CD4-positive, alpha-beta memory T cell (primary cell): ENCODE measurements at regions not wholly inside any gene's neighbourhood (a gene's known extent, or its start where the extent isn't known, plus 50 kb on each side); places are given as distances from the start of the nearest gene placed in this dataset.

ENCODE experiments used
- CTCF ChIA-PET: fragments of 350-600 bp; sonication (Branson Sonifier 250); formaldehyde crosslinking; loops from one replicate; lab custom pipeline; 2021; ENCODE audit warnings: inconsistent platforms; ENCODE audit not compliant: partially characterized antibody; lab: Charles Lee
- POLR2A ChIA-PET: fragments of 350-600 bp; sonication (Branson Sonifier 250); formaldehyde crosslinking; loops from one replicate; lab custom pipeline; 2021; ENCODE audit not compliant: partially characterized antibody; lab: Charles Lee
- DNase-seq, 5 donors: peaks; one replicate each; pipeline versions ENCODE4 v3.0.0 to v3.0.0-alpha.2; 2020 to 2022; ENCODE audit warnings: mixed read lengths in 1 of 5
- H3K27ac ChIP-seq: one replicate; pipeline ENCODE4 v1.7.0; 2013; ENCODE audit warnings: low read depth, low read length
- H3K27me3 ChIP-seq: 2 replicates; pipeline ENCODE4 v1.7.0; 2013; ENCODE audit warnings: mild to moderate bottlenecking, low read length, moderate library complexity; ENCODE audit not compliant: insufficient read depth
- H3K36me3 ChIP-seq: 2 replicates; pipeline ENCODE4 v1.7.0; 2013; ENCODE audit warnings: mild to moderate bottlenecking, low read length, moderate library complexity; ENCODE audit not compliant: insufficient read depth
- H3K4me1 ChIP-seq: 2 replicates; pipeline ENCODE4 v1.7.0; 2013; ENCODE audit warnings: mild to moderate bottlenecking, low read length, moderate library complexity; ENCODE audit not compliant: insufficient read depth
- H3K4me3 ChIP-seq, 2 donors: one replicate each; pipeline ENCODE4 v1.7.0; 2013; ENCODE audit warnings: low read length in 2 of 2, mild to moderate bottlenecking in 1 of 2
- H3K9me3 ChIP-seq, 2 donors: one replicate each; pipeline ENCODE4 v1.7.0; 2013; ENCODE audit warnings: low read length in 2 of 2, control low read depth in 1 of 2; ENCODE audit not compliant: control insufficient read depth in 1 of 2
- H3K27ac Mint-ChIP-seq, 7 donors: one replicate each; pipeline ENCODE4 v1.8.0; 2020 to 2021; ENCODE audit warnings: mixed read lengths in 7 of 7, mild to moderate bottlenecking in 6 of 7, inconsistent platforms in 3 of 7, moderate library complexity in 3 of 7
- H3K27me3 Mint-ChIP-seq, 2 donors: one replicate each; pipeline ENCODE4 v1.8.0; 2020 to 2021; ENCODE audit warnings: mixed read lengths in 2 of 2
- H3K36me3 Mint-ChIP-seq, 2 donors: one replicate each; pipeline ENCODE4 v1.8.0; 2020 to 2021; ENCODE audit warnings: mixed read lengths in 2 of 2, inconsistent platforms in 1 of 2, mild to moderate bottlenecking in 1 of 2
- H3K4me1 Mint-ChIP-seq, 4 donors: one replicate each; pipeline ENCODE4 v1.8.0; 2020 to 2021; ENCODE audit warnings: mixed read lengths in 4 of 4, mild to moderate bottlenecking in 1 of 4
- H3K4me3 Mint-ChIP-seq, 8 donors: one replicate each; pipeline ENCODE4 v1.8.0; 2020 to 2021; ENCODE audit warnings: mixed read lengths in 8 of 8, mild to moderate bottlenecking in 7 of 8, moderate library complexity in 6 of 8, inconsistent platforms in 3 of 8
- H3K9me3 Mint-ChIP-seq, 8 donors: one replicate each; pipeline ENCODE4 v1.8.0; 2020 to 2021; ENCODE audit warnings: mixed read lengths in 8 of 8, mild to moderate bottlenecking in 5 of 8, inconsistent platforms in 3 of 8, moderate library complexity in 1 of 8
- intact Hi-C: fragments of 100-400 bp; cut with micrococcal nuclease; formaldehyde crosslinking; loops from one replicate; pipeline ENCODE4 v1.15.1; 2023

- intact Hi-C loops: no loop called here
- CTCF ChIA-PET: no interaction called here
- Mint-ChIP-seq H3K36me3 (no peaks in the 10 kb centered on the region), H3K27ac (no peak overlapping the region), H3K27me3 (peaks cover 12 to 25% of the 10 kb centered on the region in 2 donors), H3K4me3 (no peak overlapping the region), H3K4me1 (no peaks in the 10 kb centered on the region), H3K9me3 (peaks cover 0 to 6% (median 0%) of the 10 kb centered on the region in 8 donors)
- Histone ChIP-seq H3K9me3 (no peaks in the 10 kb centered on the region), H3K4me3 (no peak overlapping the region), H3K4me1 (no peaks in the 10 kb centered on the region), H3K36me3 (no peaks in the 10 kb centered on the region), H3K27me3 (no peaks in the 10 kb centered on the region), H3K27ac (no peak overlapping the region)
- no peak for DNase-seq
- POLR2A ChIA-PET: no interaction called here
Measured at GRCh38 chr1:30509670-30510069, 213.7 kb downstream of the MATN1 start.

GRCh38 chr1:30508611-30509010, 214.8 kb downstream of the MATN1 start:
- H3K36me3 ChIP-seq: no peaks in the 10 kb centered on the region

GRCh38 chr1:30508175-30508448, 215.3 kb downstream of the MATN1 start:
- intact Hi-C loops: no loop called here
- Histone ChIP-seq H3K4me3 (no peak overlapping the region), H3K4me1 (no peaks in the 10 kb centered on the region), H3K27me3 (no peaks in the 10 kb centered on the region), H3K9me3 (no peaks in the 10 kb centered on the region), H3K36me3 (no peaks in the 10 kb centered on the region), H3K27ac (no peak overlapping the region)
- DNase-seq: no peak
- ChIA-PET POLR2A (no interaction called here), CTCF (no interaction called here)
- Mint-ChIP-seq H3K4me1 (no peaks in the 10 kb centered on the region), H3K4me3 (no peak overlapping the region), H3K27me3 (peaks cover 13 to 25% of the 10 kb centered on the region in 2 donors), H3K27ac (no peak overlapping the region), H3K9me3 (peaks cover 0 to 7% (median under 1%) of the 10 kb centered on the region in 8 donors), H3K36me3 (no peaks in the 10 kb centered on the region)

More at GRCh38 chr1:30508611-30509010, 214.8 kb downstream of the MATN1 start:
- no peaks in the 10 kb centered on the region for H3K27me3 ChIP-seq
- Mint-ChIP-seq H3K27ac (peak overlapping the region in 1 of 7 donors; percentile 39), H3K9me3 (peaks cover 0 to 6% (median 0%) of the 10 kb centered on the region in 8 donors), H3K36me3 (no peaks in the 10 kb centered on the region), H3K4me1 (no peaks in the 10 kb centered on the region), H3K27me3 (peaks cover 12 to 25% of the 10 kb centered on the region in 2 donors), H3K4me3 (no peak overlapping the region)
- no peak for DNase-seq
- H3K27ac ChIP-seq: no peak overlapping the region
- POLR2A ChIA-PET: no interaction called here
- CTCF ChIA-PET: no interaction called here
- H3K4me1 ChIP-seq: no peaks in the 10 kb centered on the region
- H3K4me3 ChIP-seq: no peak overlapping the region
- no peaks in the 10 kb centered on the region for H3K9me3 ChIP-seq
- intact Hi-C loops: no loop called here

- no peaks in the 10 kb centered on the region for H3K9me3 ChIP-seq
- Mint-ChIP-seq H3K36me3 (no peaks in the 10 kb centered on the region), H3K27ac (no peak overlapping the region), H3K27me3 (peaks cover 14 to 22% of the 10 kb centered on the region in 2 donors), H3K4me3 (peak overlapping the region in 1 of 8 donors; percentile 5), H3K9me3 (peaks cover 0 to 13% (median 5%) of the 10 kb centered on the region in 8 donors), H3K4me1 (no peaks in the 10 kb centered on the region)
- H3K4me1 ChIP-seq: no peaks in the 10 kb centered on the region
- ChIA-PET CTCF (no interaction called here), POLR2A (no interaction called here)
- H3K27me3 ChIP-seq: no peaks in the 10 kb centered on the region
- intact Hi-C loops: no loop called here
- no peak for DNase-seq
- H3K36me3 ChIP-seq: no peaks in the 10 kb centered on the region
- H3K27ac ChIP-seq: no peak overlapping the region
- H3K4me3 ChIP-seq: no peak overlapping the region
Measured at GRCh38 chr1:30507401-30508174, 215.8 kb downstream of the MATN1 start.

- H3K9me3 ChIP-seq: no peaks in the 10 kb centered on the region
- H3K27ac Mint-ChIP-seq: no peak overlapping the region
- no peaks in the 10 kb centered on the region for H3K27me3 ChIP-seq
- no peak overlapping the region for H3K27ac ChIP-seq
- H3K27me3 Mint-ChIP-seq: peaks cover 12 to 20% of the 10 kb centered on the region in 2 donors
- intact Hi-C loops: no loop called here
- no peaks in the 10 kb centered on the region for H3K36me3 ChIP-seq
- no peaks in the 10 kb centered on the region for H3K4me1 ChIP-seq
- H3K4me3 ChIP-seq: no peak overlapping the region
- H3K36me3 Mint-ChIP-seq: no peaks in the 10 kb centered on the region
- no peaks in the 10 kb centered on the region for H3K4me1 Mint-ChIP-seq
- peaks cover 0 to 17% (median 8%) of the 10 kb centered on the region in 8 donors for H3K9me3 Mint-ChIP-seq
- ChIA-PET CTCF (no interaction called here), POLR2A (no interaction called here)
- DNase-seq: no peak
- no peak overlapping the region for H3K4me3 Mint-ChIP-seq
Measured at GRCh38 chr1:30507016-30507312, 216.4 kb downstream of the MATN1 start.

GRCh38 chr1:30506291-30507015, 216.9 kb downstream of the MATN1 start:
- no peak overlapping the region for H3K27ac ChIP-seq
- intact Hi-C loops: no loop called here
- H3K27ac Mint-ChIP-seq: no peak overlapping the region
- no peaks in the 10 kb centered on the region for H3K4me1 Mint-ChIP-seq
- H3K36me3 ChIP-seq: no peaks in the 10 kb centered on the region
- ChIA-PET CTCF (no interaction called here), POLR2A (no interaction called here)
- DNase-seq: no peak
- H3K4me3 Mint-ChIP-seq: no peak overlapping the region
- H3K36me3 Mint-ChIP-seq: no peaks in the 10 kb centered on the region
- no peaks in the 10 kb centered on the region for H3K9me3 ChIP-seq
- peaks cover 12 to 20% of the 10 kb centered on the region in 2 donors for H3K27me3 Mint-ChIP-seq
- H3K9me3 Mint-ChIP-seq: peaks cover 0 to 22% (median 12%) of the 10 kb centered on the region in 8 donors
- H3K4me3 ChIP-seq: no peak overlapping the region
- no peaks in the 10 kb centered on the region for H3K4me1 ChIP-seq
- H3K27me3 ChIP-seq: no peaks in the 10 kb centered on the region

- H3K9me3 Mint-ChIP-seq: peaks cover 0 to 27% (median 15%) of the 10 kb centered on the region in 8 donors
- CTCF ChIA-PET: no interaction called here
- H3K4me3 Mint-ChIP-seq: no peak overlapping the region
- POLR2A ChIA-PET: no interaction called here
- no peak overlapping the region for H3K27ac ChIP-seq
- H3K9me3 ChIP-seq: no peaks in the 10 kb centered on the region
- H3K4me1 ChIP-seq: no peaks in the 10 kb centered on the region
- intact Hi-C loops: no loop called here
- H3K27me3 ChIP-seq: no peaks in the 10 kb centered on the region
- H3K27me3 Mint-ChIP-seq: peaks cover 13 to 20% of the 10 kb centered on the region in 2 donors
- H3K4me1 Mint-ChIP-seq: no peaks in the 10 kb centered on the region
- H3K4me3 ChIP-seq: no peak overlapping the region
- H3K36me3 ChIP-seq: no peaks in the 10 kb centered on the region
- H3K36me3 Mint-ChIP-seq: no peaks in the 10 kb centered on the region
- no peak for DNase-seq
- H3K27ac Mint-ChIP-seq: no peak overlapping the region
Measured at GRCh38 chr1:30505853-30506252, 217.5 kb downstream of the MATN1 start.
